ENCODE measurements at regions not wholly inside any gene's neighbourhood (a gene's known extent, or its start where the extent isn't known, plus 50 kb on each side); places are given as distances from the start of the nearest gene placed in this dataset.

- no peak overlapping the region for H3K4me2 ChIP-seq (ENCODE audit: low read length)
- no peak overlapping the region for H2AK5ac ChIP-seq (ENCODE audit: low read length)
- H3K18ac ChIP-seq (ENCODE audit: low read length), result no peak overlapping the region
- no peak overlapping the region for H2BK5ac ChIP-seq (ENCODE audit: low read depth, low read length, poor library complexity)
- DNase-seq, result no peak
- H3K23ac ChIP-seq (ENCODE audit: low read length), result no peak overlapping the region
- no peak overlapping the region for H2BK120ac ChIP-seq (ENCODE audit: insufficient read depth, low read length, poor library complexity)
- no peak overlapping the region for H4K8ac ChIP-seq (ENCODE audit: low read depth, low read length)
- no peak overlapping the region for H3K4me3 ChIP-seq (ENCODE audit: low read depth, low read length)
- no peak overlapping the region for H2AFZ ChIP-seq (ENCODE audit: insufficient read depth, low read length, poor library complexity)
- no peaks in the 10 kb centered on the region for H3K27me3 ChIP-seq (ENCODE audit: insufficient read depth, low read length)
- no peaks in the 10 kb centered on the region for H3K4me1 ChIP-seq (ENCODE audit: control insufficient read depth in 1 of 2, insufficient read depth in 2 of 2, low read length in 2 of 2)
- no peaks in the 10 kb centered on the region for H3K79me1 ChIP-seq (ENCODE audit: low read length)
- no peak overlapping the region for H4K12ac ChIP-seq (ENCODE audit: low read depth, low read length)
- no peak overlapping the region for H4K91ac ChIP-seq (ENCODE audit: low read depth, low read length)
- no peak overlapping the region for H3K9ac ChIP-seq (ENCODE audit: low read length)
- H3K14ac ChIP-seq (ENCODE audit: low read length), result no peak overlapping the region
- H2BK12ac ChIP-seq (ENCODE audit: low read length), result no peak overlapping the region
- no peak overlapping the region for H3K27ac ChIP-seq (ENCODE audit: low read depth, low read length)
- H3K79me2 ChIP-seq (ENCODE audit: control insufficient read depth, insufficient read depth, low read length, poor library complexity), result no peaks in the 10 kb centered on the region
- no peaks in the 10 kb centered on the region for H3K9me3 ChIP-seq (ENCODE audit: insufficient read depth, low read depth, low read length)
- no peaks in the 10 kb centered on the region for H3K36me3 ChIP-seq (ENCODE audit: control insufficient read depth in 1 of 2, insufficient read depth in 2 of 2, low read length in 2 of 2)
- no peak overlapping the region for H3K4ac ChIP-seq (ENCODE audit: low read depth, low read length)
Observed at GRCh38 chr5:27535031-27535557, 496.7 kb upstream of the CDH9 start.

- Histone ChIP-seq H3K27ac (ENCODE audit: low read depth, low read length) (no peak overlapping the region), H3K9ac (ENCODE audit: low read length) (no peak overlapping the region), H3K18ac (ENCODE audit: low read length) (no peak overlapping the region), H3K4me1 (ENCODE audit: control insufficient read depth in 1 of 2, insufficient read depth in 2 of 2, low read length in 2 of 2) (no peaks in the 10 kb centered on the region), H3K4ac (ENCODE audit: low read depth, low read length) (no peak overlapping the region), H2AK5ac (ENCODE audit: low read length) (no peak overlapping the region), H2BK120ac (ENCODE audit: insufficient read depth, low read length, poor library complexity) (no peak overlapping the region), H4K12ac (ENCODE audit: low read depth, low read length) (no peak overlapping the region), H3K4me2 (ENCODE audit: low read length) (no peak overlapping the region), H4K8ac (ENCODE audit: low read depth, low read length) (no peak overlapping the region), H4K91ac (ENCODE audit: low read depth, low read length) (no peak overlapping the region), H3K9me3 (ENCODE audit: insufficient read depth, low read depth, low read length) (no peaks in the 10 kb centered on the region), H3K79me2 (ENCODE audit: control insufficient read depth, insufficient read depth, low read length, poor library complexity) (no peaks in the 10 kb centered on the region), H3K4me3 (ENCODE audit: low read depth, low read length) (no peak overlapping the region), H3K36me3 (ENCODE audit: control insufficient read depth in 1 of 2, insufficient read depth in 2 of 2, low read length in 2 of 2) (no peaks in the 10 kb centered on the region), H3K79me1 (ENCODE audit: low read length) (no peaks in the 10 kb centered on the region), H3K14ac (ENCODE audit: low read length) (no peak overlapping the region), H2AFZ (ENCODE audit: insufficient read depth, low read length, poor library complexity) (no peak overlapping the region), H2BK5ac (ENCODE audit: low read depth, low read length, poor library complexity) (no peak overlapping the region), H2BK12ac (ENCODE audit: low read length) (no peak overlapping the region), H3K27me3 (ENCODE audit: insufficient read depth, low read length) (no peaks in the 10 kb centered on the region), H3K23ac (ENCODE audit: low read length) (no peak overlapping the region)
- no CpG with 5 or more reads among the region's 1 CpG for WGBS (ENCODE audit: extremely low coverage, insufficient coverage, insufficient read length)
- no peak for DNase-seq
Observed at GRCh38 chr5:27532305-27532704, 493.9 kb upstream of the CDH9 start.

- H2AK5ac ChIP-seq (ENCODE audit: low read length), result no peak overlapping the region
Observed at GRCh38 chr5:27524515-27524914, 486.1 kb upstream of the CDH9 start.

GRCh38 chr5:27523629-27524028, 485.2 kb upstream of the CDH9 start:
- Histone ChIP-seq H3K79me1 (ENCODE audit: low read length) (no peaks in the 10 kb centered on the region), H4K8ac (ENCODE audit: low read depth, low read length) (no peak overlapping the region), H2AFZ (ENCODE audit: insufficient read depth, low read length, poor library complexity) (no peak overlapping the region), H4K91ac (ENCODE audit: low read depth, low read length) (no peak overlapping the region), H3K9me3 (ENCODE audit: insufficient read depth, low read depth, low read length) (no peaks in the 10 kb centered on the region), H2BK120ac (ENCODE audit: insufficient read depth, low read length, poor library complexity) (no peak overlapping the region), H3K4me1 (ENCODE audit: control insufficient read depth in 1 of 2, insufficient read depth in 2 of 2, low read length in 2 of 2) (no peaks in the 10 kb centered on the region), H2BK5ac (ENCODE audit: low read depth, low read length, poor library complexity) (no peak overlapping the region), H3K79me2 (ENCODE audit: control insufficient read depth, insufficient read depth, low read length, poor library complexity) (no peaks in the 10 kb centered on the region), H3K4me3 (ENCODE audit: low read depth, low read length) (no peak overlapping the region), H3K23ac (ENCODE audit: low read length) (no peak overlapping the region), H4K12ac (ENCODE audit: low read depth, low read length) (no peak overlapping the region), H2AK5ac (ENCODE audit: low read length) (no peak overlapping the region), H3K4ac (ENCODE audit: low read depth, low read length) (no peak overlapping the region), H3K9ac (ENCODE audit: low read length) (no peak overlapping the region), H2BK12ac (ENCODE audit: low read length) (no peak overlapping the region), H3K27ac (ENCODE audit: low read depth, low read length) (no peak overlapping the region), H3K36me3 (ENCODE audit: control insufficient read depth in 1 of 2, insufficient read depth in 2 of 2, low read length in 2 of 2) (no peaks in the 10 kb centered on the region), H3K4me2 (ENCODE audit: low read length) (no peak overlapping the region), H3K18ac (ENCODE audit: low read length) (no peak overlapping the region), H3K27me3 (ENCODE audit: insufficient read depth, low read length) (no peaks in the 10 kb centered on the region), H3K14ac (ENCODE audit: low read length) (no peak overlapping the region)
- DNase-seq, result no peak
- WGBS (ENCODE audit: extremely low coverage, insufficient coverage, insufficient read length), result no CpG with 5 or more reads among the region's 21 CpGs

More at GRCh38 chr5:27524515-27524914, 486.1 kb upstream of the CDH9 start:
- H3K9me3 ChIP-seq (ENCODE audit: insufficient read depth, low read depth, low read length), result no peaks in the 10 kb centered on the region
- no peak overlapping the region for H3K14ac ChIP-seq (ENCODE audit: low read length)
- no peaks in the 10 kb centered on the region for H3K36me3 ChIP-seq (ENCODE audit: control insufficient read depth in 1 of 2, insufficient read depth in 2 of 2, low read length in 2 of 2)
- H2AFZ ChIP-seq (ENCODE audit: insufficient read depth, low read length, poor library complexity), result no peak overlapping the region
- no peak overlapping the region for H3K27ac ChIP-seq (ENCODE audit: low read depth, low read length)
- H3K4me1 ChIP-seq (ENCODE audit: control insufficient read depth in 1 of 2, insufficient read depth in 2 of 2, low read length in 2 of 2), result no peaks in the 10 kb centered on the region
- no peak overlapping the region for H2BK5ac ChIP-seq (ENCODE audit: low read depth, low read length, poor library complexity)
- no peak overlapping the region for H3K9ac ChIP-seq (ENCODE audit: low read length)
- H4K8ac ChIP-seq (ENCODE audit: low read depth, low read length), result no peak overlapping the region
- no peak overlapping the region for H4K12ac ChIP-seq (ENCODE audit: low read depth, low read length)
- H3K4ac ChIP-seq (ENCODE audit: low read depth, low read length), result no peak overlapping the region
- no peaks in the 10 kb centered on the region for H3K27me3 ChIP-seq (ENCODE audit: insufficient read depth, low read length)
- no peak overlapping the region for H3K23ac ChIP-seq (ENCODE audit: low read length)
- DNase-seq, result no peak
- no peak overlapping the region for H3K4me2 ChIP-seq (ENCODE audit: low read length)
- no peak overlapping the region for H4K91ac ChIP-seq (ENCODE audit: low read depth, low read length)
- no peak overlapping the region for H3K4me3 ChIP-seq (ENCODE audit: low read depth, low read length)
- no peak overlapping the region for H2BK12ac ChIP-seq (ENCODE audit: low read length)
- H3K18ac ChIP-seq (ENCODE audit: low read length), result no peak overlapping the region
- no peak overlapping the region for H2BK120ac ChIP-seq (ENCODE audit: insufficient read depth, low read length, poor library complexity)
- H3K79me2 ChIP-seq (ENCODE audit: control insufficient read depth, insufficient read depth, low read length, poor library complexity), result no peaks in the 10 kb centered on the region
- H3K79me1 ChIP-seq (ENCODE audit: low read length), result no peaks in the 10 kb centered on the region
